ENCODE measurements at regions not wholly inside any gene's neighbourhood (a gene's known extent, or its start where the extent isn't known, plus 50 kb on each side); places are given as distances from the start of the nearest gene placed in this dataset.
"Not testable (repeated sequence)": the region's sequence is repeated elsewhere in the genome, so short reads cannot be mapped to it uniquely, and the experiment has no call there.

GRCh38 chr6:27674882-27675281, 202.0 kb upstream of the ZNF184 start:
- DNase-seq, result no peak

GRCh38 chr6:27672113-27672799, 199.4 kb upstream of the ZNF184 start:
- no peak for DNase-seq

GRCh38 chr6:27669624-27670301, 196.9 kb upstream of the ZNF184 start:
- no peak for DNase-seq

GRCh38 chr6:27669295-27669623, 196.4 kb upstream of the ZNF184 start:
- DNase-seq, result no peak

- DNase-seq, result no peak
Measured at GRCh38 chr6:27668442-27669294, 195.8 kb upstream of the ZNF184 start.

GRCh38 chr6:27667657-27668441, 194.9 kb upstream of the ZNF184 start:
- no peak for DNase-seq

GRCh38 chr6:27667016-27667656, 194.2 kb upstream of the ZNF184 start:
- DNase-seq, result no peak

GRCh38 chr6:27662769-27663168, 189.9 kb upstream of the ZNF184 start:
- no peak for DNase-seq

GRCh38 chr6:27662212-27662611, 189.3 kb upstream of the ZNF184 start:
- not testable (repeated sequence) for DNase-seq

- DNase-seq, result not testable (repeated sequence)
Measured at GRCh38 chr6:27653143-27653825, 180.4 kb upstream of the ZNF184 start.

GRCh38 chr6:27651371-27651732, 178.4 kb upstream of the ZNF184 start:
- DNase-seq, result no peak

- no peak for DNase-seq
Measured at GRCh38 chr6:27650620-27651370, 177.9 kb upstream of the ZNF184 start.

GRCh38 chr6:27644528-27644927, 171.6 kb upstream of the ZNF184 start:
- DNase-seq, result no peak

GRCh38 chr6:27642744-27643456, 170.0 kb upstream of the ZNF184 start:
- no peak for DNase-seq

- not testable (repeated sequence) for DNase-seq
Measured at GRCh38 chr6:27635886-27636285, 163.0 kb upstream of the ZNF184 start.

- not testable (repeated sequence) for DNase-seq
Measured at GRCh38 chr6:27633221-27633688, 160.3 kb upstream of the ZNF184 start.

- DNase-seq, result no peak
Measured at GRCh38 chr6:27631609-27631916, 158.7 kb upstream of the ZNF184 start.

GRCh38 chr6:27630727-27631608, 158.1 kb upstream of the ZNF184 start:
- peak; percentile 54 for DNase-seq

All from left kidney (tissue), 1 donor.